HG02763 (cell line): ENCODE measurements at regions not wholly inside any gene's neighbourhood (a gene's known extent, or its start where the extent isn't known, plus 50 kb on each side); places are given as distances from the start of the nearest gene placed in this dataset.
"Not testable (repeated sequence)": the region's sequence is repeated elsewhere in the genome, so short reads cannot be mapped to it uniquely, and the experiment has no call there.

Experiments used
- ATAC-seq: cut with Tn5 transposase; IDR thresholded peaks from one replicate; pipeline ENCODE4 v1.9.1; 2021; ENCODE audit warnings: mild to moderate bottlenecking, moderate library complexity; ENCODE audit not compliant: unreplicated experiment

DNA sequence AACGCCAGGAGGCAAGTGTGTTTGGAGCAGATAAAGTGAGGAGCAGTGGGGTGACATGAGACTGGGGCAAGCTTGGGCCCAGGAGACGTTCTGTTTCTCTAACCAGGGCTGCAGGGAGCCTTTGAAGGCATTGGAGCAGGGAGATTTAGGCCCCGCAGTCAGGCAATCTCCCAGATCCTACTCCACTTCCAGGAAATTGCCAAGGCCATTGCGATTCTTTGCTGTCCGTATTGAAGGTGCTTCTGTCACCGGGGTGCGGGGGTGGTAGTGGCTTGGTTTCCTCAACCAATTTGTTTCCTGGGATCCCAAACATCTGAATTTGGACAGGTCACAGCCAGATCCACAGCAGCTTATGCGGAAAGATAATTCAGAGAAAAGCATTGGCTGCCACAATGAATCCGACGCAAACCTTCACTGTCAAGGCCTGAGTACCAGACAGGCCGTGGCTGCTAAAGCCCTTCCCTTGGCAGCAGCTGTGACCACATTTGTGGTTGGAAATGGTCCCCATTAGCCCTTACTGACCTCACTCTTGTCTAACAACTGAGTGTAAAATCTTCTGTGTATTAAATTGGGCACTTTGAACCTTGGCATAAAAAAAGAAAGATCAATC lies 385.6 kb downstream of the PTPRU start:
- no peak for ATAC-seq

DNA sequence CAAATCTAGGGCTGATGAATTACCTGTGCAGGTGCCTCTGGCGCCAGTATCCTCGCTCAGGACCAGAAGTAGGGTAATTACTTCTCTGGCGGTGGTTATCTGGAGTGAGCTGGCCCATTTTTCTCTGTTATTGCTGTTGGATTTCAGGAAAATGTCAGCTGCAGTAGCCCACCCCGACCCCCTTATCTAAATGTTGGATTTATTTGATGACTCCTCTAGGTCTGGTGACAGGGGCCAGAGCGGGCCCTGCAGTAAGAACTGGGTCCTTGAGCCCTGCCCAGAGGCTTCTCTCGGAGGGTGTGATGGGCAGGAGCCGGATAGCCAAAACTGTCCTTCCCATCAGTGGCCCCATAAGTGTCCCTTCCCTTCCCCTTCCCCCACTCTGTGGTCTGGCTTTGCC lies 384.3 kb downstream of the PTPRU start:
- no peak for ATAC-seq

DNA sequence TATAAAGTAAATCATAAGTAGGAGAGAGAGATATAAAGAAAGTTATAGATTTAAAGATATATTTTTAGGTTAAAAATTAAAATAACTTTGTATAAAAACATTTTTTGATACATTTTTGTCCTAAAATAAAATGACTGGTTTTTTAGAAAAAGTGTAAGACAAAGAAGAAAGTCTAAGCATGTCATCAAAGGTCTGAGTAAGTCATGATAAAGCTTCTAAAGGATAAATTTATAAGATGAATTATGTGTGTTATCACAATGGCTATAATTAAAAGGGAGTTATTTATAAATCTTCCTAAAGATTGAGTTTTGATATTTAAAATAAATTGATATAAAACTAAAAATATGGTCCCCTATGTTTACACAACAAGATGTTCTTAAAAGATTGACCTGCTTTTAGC lies 370.9 kb downstream of the PTPRU start:
- no peak for ATAC-seq

- not testable (repeated sequence) for ATAC-seq
Observed at GRCh38 chr1:29604796-29605195, 368.5 kb downstream of the PTPRU start.

- ATAC-seq: no peak
Observed at GRCh38 chr1:29603622-29604021, 367.3 kb downstream of the PTPRU start.

DNA sequence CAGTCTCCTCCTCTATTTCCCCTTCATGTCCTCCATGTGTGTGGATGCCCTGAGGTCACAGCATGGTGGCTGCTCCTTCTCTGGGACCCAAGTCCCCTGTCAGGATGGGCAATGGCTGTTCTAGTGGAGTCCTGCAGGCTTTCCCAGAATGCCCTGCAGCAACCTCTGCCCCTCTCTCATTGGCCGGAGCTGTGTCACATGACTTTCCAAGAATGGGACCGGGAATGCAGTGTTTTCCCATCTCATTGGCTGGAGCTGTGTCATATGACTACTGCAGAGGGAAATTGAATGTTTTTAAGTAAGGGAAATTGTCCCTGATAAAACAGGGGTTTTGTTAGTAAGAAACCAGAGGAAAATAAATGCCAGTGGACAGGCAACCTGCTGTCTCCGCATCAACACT lies 365.9 kb downstream of the PTPRU start:
- no peak for ATAC-seq

- ATAC-seq: no peak
Observed at GRCh38 chr1:29601021-29601420, 364.7 kb downstream of the PTPRU start.

DNA sequence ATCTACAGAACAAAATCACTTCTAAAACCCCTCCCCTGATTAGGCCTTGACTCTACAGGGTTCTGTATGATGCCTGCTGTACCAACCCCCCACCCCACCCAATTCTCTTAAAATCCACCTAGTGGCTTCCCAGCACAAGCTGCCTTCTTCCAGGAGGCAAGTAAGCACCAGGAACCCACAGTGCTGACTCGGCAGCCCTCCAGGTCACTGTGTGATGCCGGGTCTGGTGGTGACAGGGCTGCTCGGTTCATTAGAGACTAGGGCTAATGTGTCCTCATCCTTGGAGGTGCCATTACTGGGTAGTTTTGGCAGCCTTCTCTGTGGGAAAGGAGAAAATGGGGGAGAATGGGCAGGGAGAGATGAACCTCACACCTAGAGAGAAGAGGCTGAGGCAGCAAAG lies 363.5 kb downstream of the PTPRU start:
- no peak for ATAC-seq

- ATAC-seq: no peak
Observed at GRCh38 chr1:29599071-29599470, 362.7 kb downstream of the PTPRU start.

- no peak for ATAC-seq
Observed at GRCh38 chr1:29597861-29598260, 361.5 kb downstream of the PTPRU start.

GRCh38 chr1:29593601-29594382 lies 357.5 kb downstream of the PTPRU start:
- ATAC-seq: no peak

GRCh38 chr1:29592731-29593130 lies 356.4 kb downstream of the PTPRU start:
- ATAC-seq: no peak

DNA sequence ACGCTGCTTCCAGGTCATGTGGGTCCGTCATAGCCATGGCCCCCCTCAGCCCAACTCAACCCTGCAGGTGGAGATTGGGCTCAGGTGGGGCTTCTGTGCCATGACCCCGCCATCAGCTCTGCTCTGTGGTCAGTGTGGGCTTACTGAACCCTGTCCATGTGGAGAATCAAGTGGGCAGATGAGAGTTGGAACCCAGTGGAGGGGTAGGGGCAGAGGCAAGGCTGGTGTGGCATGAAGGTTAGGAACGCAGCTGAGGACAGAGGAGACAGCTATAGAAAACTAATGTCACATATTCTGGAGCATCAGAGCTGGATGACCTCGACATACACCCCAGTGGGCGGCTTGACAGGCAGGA lies 355.9 kb downstream of the PTPRU start:
- no peak for ATAC-seq

DNA sequence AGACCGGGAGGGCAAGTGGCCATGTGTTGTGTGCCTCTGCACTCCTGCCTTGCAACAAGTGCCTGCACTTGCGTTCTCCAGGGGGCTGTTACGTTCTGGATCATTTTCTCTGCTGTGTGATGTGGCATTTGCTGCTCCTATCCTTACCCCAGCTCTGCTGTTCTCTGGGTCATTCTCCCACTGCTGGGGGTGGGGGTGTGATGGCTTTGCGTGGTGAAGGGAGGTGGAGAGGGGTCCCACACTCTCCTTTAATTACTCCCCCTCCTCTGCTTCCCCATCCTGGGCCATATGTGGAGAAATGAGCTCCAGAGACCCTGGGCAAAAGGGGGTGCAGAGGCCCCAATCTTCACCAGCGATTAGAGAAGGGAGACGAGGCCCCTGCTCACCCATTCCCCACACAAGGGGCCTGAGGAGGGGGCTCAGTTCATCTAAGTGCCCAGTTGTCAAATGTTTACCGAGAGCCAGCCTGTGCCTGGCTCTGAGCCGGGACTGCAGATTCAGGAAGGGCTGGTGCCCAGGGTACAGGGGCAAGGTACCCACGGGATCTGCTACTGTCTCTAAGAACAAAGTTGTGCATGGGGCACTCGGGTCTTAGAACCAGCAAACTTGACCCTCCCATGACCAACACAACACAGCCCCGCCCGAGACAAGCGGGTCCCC lies 355.4 kb downstream of the PTPRU start:
- ATAC-seq: no peak

DNA sequence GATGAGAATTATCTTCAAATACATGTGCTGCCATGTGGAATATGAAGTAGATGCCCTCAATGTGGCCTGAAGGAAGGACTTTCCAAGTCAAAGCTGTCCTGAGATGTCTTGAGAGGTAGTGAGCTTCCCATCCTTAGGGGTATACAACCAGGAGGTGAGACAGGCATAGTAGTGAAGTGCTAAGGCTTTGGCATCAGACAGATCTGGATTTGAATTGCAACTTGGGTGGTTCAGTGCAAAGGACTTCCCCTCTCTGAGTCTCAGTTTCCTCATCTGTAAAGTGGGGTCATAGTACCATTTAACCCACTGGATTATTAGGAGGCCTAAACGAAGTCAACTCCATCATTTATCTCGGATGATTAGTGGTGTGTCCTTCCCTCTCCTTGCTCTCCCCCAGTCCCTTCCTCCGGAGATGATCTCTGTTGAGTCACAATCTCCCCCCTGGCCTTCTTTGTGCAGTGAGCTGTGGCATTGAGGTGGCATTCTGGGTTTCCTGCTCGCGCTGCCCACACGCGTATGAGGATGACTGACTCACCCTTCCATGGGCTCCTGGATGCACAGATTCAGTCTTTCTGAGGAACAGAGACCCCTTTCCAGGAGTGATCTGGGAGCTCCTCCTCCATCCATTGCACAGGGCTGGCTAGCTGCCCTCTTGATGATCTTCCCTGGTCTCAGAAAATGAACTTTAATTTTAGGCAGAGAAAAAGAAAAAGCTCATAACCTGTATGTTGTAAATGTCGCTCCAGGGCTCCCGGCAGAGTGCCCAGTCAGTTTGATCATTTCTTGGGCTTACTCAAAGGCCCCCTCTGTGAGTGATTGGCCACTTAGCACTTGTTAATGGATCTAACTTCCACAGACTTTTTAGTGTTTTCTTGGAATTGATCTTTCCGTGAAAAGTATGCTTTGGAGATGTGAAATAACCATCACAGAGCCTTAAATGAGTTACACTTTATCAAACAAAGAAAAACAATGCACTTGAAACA lies 354.6 kb downstream of the PTPRU start:
- no peak for ATAC-seq

GRCh38 chr1:29589716-29590115 lies 353.4 kb downstream of the PTPRU start:
- not testable (repeated sequence) for ATAC-seq

DNA sequence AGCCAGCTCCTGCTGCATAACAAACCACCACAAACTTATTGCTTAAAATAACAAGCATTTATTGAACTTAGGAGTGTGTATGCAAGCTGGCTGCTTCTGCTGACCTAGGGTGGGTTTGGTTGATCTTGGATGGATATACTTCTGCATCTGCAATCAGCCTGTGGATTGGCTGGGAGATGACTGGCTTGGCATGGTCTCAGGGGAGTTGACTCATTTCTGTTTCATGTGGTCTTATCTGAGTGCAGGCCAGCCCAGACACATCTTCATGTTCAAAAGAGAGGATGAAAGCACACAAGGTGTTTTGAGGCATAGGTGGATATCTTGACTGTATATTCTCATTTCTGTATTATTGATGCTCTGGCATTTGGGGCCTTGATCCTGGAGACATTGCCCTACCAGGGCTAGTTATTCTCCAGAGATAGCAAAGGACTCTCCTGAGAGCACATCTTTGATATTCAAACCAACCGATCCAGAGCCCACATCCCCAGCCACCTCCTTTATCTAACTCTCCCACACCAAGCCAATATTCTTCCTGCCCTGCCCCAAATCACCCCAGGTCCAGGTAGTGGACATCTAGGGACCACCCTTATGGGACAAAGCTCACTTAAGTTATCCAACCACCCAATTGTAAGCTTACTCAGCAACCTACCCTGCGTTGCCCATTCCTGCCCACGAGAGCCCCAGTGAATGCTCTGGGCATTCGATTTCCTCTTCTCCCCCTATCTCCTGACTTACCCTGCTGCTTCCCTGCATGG lies 350.8 kb downstream of the PTPRU start:
- ATAC-seq: no peak

DNA sequence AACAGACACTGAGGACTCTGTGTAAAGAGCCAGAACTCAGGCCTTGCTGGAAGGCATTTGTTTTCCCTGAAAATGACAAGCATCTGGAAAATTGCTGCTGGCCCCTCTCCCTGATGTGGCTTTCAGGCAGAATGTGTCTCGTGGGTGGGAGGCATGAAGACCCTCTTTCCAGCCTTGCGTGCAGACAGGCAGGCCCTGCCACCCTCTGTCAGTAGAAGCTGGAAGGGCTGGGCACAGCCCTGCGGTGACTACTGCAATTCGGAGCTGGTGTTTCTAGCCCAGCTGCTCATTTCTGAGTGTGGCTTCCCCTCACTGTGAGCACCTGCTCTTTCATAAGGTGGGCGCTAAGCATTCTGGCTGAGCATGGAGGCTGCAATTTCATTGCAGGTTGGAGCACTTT lies 349.9 kb downstream of the PTPRU start:
- no peak for ATAC-seq

- no peak for ATAC-seq
Observed at GRCh38 chr1:29585656-29586055, 349.3 kb downstream of the PTPRU start.

DNA sequence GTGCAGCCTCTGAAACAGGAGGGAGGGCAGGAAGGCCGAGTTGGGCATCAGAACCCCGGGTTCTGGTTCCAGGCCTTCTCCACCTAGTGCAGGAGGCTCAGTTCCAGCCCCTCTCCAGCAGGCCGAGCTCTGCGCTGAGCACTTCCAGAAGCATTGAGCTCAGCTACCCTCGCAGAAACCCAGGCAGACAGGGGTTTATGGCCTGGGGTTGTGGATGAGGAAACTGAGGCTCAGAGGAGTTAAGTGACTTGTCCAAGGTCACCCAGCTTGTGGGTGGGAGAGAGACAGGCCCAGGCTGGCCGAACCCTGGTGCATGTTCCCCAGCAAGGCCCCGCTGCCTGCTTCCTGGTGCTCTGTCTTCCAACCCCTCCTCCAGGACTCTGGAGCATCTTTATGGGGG lies 348.9 kb downstream of the PTPRU start:
- ATAC-seq: no peak
